Tongue (tissue), 1 donor: ENCODE measurements at regions not wholly inside any gene's neighbourhood (a gene's known extent, or its start where the extent isn't known, plus 50 kb on each side); places are given as distances from the start of the nearest gene placed in this dataset.
"Not testable (repeated sequence)": the region's sequence is repeated elsewhere in the genome, so short reads cannot be mapped to it uniquely, and the experiment has no call there.

ENCODE experiments used
- DNase-seq: peaks from one replicate; pipeline ENCODE4 v3.0.0-alpha.2; 2015

DNA sequence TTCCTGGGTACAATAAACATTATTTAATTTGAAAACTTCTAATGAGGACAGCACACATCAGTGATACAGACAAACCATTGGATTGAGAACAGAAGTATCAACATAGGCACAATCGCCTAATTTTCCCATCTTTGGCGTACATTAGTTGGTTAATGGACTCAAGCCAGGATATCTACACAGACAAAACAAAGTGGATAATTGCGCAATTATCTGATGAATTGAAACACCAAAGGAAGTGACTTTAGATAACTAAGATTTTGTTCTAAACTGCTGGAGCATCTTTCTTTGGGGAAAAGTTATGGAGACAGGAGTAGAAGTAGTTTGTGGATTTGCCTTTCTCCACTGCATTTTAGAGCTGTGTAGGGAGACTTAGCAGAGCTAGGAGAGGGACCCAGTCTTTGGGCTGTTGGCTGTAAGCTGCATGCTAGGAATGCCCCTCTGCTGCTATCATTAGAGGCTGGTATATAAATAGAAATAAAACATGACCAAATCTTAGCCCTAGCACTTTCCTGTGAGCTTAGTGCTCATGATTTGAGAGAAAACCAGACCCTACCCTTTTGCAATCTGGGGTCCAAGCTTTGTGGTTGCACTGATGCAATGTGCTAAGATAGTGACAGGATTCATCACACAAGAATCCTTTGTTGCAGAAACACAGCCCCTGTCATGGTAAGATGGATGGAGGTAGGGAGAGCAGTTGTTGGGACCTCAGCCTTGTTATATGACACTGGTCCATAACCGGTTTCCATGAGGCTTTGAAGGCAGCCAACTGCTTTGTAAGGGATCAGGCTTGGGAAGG, 264.5 kb upstream of the PIK3C3 start:
- DNase-seq = no peak

DNA sequence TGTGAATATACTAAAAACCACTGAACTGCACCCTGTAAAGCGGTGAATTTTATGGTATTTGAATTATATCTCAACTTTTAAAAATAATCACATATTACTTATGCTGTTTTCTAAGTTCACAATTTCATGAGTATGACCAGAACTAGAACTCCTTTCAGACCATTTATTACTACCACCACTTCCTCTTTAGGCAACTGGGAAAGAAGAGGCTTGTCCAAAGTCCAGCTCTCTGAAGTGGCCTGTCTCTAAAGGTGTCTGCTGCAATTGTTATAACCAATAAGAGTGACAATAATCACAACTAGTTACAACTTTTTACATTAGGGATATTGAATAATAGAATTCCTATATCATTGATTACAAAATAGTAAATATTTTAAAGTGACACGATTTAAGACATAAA, 267.9 kb upstream of the PIK3C3 start:
- no peak for DNase-seq

DNA sequence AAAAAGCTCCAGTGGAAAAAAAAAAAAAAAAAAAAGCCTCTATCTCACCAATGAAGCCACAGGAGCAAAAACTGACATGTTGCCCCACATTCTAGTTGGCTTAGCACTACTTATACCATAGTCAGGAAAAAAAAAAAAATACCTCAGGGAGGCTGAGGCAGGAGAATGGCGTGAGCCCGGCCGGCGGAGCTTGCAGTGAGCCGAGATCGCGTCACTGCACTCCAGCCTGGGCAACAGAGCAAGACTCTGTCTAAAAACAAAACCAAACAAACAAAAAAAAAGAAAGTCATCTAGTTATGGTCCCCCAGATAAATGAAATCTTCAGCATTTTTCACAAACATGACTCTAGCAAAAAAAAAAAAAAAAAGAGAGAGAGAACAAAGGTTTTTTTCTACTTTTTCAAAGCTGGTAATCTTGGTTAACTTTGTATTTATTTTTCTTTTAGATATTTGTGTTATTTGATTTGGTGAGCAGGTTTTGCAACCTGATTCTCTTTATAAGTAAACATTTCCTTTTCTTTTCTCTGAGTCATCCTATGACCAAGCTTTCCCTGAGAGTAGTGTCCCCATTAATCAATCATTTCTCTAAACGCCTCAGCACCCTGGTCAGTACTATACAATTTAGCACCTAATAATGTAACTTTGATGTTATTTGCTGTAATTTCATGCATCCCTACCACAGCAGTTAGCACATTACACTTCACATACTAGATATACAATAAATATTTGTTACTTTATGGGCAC, 273.7 kb upstream of the PIK3C3 start:
- DNase-seq = no peak

GRCh38 chr18:41674506-41674905, 280.5 kb upstream of the PIK3C3 start:
- DNase-seq = no peak

- DNase-seq = peak; percentile 55
These were observed 288.8 kb upstream of the PIK3C3 start for GRCh38 chr18:41666231-41666630.

GRCh38 chr18:41665210-41665609, 289.8 kb upstream of the PIK3C3 start:
- no peak for DNase-seq

- DNase-seq = no peak
These were observed 294.4 kb upstream of the PIK3C3 start for GRCh38 chr18:41660654-41661053.

DNA sequence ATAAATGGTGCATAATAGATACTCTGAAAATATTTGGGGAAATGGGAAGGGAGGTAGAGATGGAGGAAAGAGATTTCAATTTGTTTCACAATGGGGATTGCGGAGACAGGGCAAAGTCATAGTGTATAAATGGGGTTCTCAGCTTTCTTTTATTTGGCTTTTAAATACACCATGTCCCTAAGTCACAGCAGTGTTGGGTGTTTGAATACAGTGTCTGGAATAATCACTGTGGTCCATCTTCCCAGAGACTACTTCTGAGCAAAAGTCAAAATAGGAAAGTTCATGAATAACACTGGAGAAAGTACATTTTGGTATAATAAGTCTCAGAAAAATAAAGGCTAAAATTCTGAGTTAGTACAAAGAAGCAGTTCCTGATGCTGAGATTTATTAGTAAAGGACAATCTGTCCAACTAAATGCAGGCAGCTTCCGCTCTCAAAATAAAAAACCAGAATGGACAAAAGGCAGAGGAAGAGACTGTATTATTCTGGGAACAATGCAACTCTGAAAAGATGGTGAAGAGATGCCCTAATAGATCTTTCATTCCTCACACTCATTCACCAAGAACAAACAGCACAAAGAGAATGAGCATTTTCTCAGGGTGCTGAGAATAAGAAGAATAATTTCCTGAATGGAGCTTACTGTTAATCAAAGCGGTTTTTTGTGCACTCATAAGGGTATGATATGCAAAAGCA, 295.4 kb upstream of the PIK3C3 start:
- DNase-seq = no peak

GRCh38 chr18:41657189-41657588, 297.8 kb upstream of the PIK3C3 start:
- DNase-seq = no peak

- no peak for DNase-seq
These were observed 300.0 kb upstream of the PIK3C3 start for GRCh38 chr18:41655074-41655473.

DNA sequence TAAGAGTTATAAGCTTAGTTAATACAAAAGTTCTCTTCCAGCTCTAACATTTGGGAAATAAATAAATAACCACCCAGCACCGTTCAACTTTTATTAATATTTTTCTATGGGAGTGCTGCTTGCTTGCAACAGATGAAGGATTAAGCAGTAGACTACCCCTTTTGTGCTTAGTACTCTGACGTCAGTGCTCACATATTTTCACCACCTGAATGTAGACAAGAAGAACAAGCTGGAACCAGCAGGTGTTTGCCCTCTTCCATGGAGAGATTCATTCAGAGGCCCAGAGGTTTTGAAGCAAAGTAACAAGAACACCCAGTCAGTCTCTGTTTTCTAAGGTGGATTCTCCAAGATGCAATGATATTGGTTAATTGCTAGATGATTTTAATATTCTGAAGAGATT, 307.1 kb upstream of the PIK3C3 start:
- peak; percentile 19 for DNase-seq

DNA sequence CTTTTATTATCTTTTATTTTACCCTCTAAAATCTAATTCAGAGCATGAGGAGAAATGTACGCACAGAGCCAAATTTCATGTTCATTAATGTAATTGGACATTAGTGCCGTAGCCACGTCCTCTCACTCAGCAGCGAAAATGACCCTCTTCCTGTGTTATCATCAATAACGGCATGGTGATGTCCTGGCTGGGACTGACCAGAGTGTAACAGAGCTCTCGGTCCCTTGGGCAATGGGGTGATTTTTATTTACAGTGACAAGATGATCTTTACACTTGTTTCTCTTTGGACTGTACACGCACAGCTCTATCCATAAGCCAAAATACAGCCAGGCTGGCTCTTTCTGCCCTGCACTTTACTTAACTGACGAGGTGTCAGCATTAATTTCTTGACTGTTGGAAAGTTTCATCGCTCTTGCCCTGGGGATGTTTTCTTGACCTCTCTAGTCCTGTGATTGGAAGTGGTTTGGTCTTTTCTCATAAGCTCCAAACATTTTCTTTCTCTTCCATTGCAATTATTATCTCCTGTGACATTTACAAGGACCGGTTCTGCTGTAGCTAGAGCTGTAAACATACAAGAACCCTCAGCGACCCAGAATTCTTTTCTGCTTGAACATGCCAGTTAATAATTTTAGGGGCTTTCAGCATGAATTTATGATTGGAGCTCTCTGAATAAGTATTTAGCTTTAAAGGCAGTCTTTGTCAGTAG, 308.0 kb upstream of the PIK3C3 start:
- DNase-seq = no peak

- DNase-seq = no peak
These were observed 309.3 kb upstream of the PIK3C3 start for GRCh38 chr18:41645589-41646360.

DNA sequence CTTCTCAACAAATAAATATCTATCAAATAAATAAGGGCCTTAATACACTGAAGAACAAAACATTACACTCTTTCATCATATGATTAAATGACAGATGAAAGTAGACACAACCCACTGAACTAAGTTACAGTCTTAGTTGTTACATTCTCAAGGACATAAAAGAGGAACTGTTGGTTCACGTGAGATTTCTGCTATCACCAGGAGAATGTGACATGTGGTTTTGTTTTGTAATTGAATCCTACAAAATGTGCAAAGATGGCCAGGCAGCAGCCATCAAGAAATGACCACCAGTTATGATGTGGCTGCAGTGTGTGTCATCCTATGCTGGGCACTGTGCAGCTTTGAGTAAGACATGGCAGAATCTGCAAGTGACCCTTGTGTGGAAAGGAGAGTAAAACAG, 310.6 kb upstream of the PIK3C3 start:
- DNase-seq = no peak

- DNase-seq = no peak
These were observed 311.6 kb upstream of the PIK3C3 start for GRCh38 chr18:41643427-41643826.

DNA sequence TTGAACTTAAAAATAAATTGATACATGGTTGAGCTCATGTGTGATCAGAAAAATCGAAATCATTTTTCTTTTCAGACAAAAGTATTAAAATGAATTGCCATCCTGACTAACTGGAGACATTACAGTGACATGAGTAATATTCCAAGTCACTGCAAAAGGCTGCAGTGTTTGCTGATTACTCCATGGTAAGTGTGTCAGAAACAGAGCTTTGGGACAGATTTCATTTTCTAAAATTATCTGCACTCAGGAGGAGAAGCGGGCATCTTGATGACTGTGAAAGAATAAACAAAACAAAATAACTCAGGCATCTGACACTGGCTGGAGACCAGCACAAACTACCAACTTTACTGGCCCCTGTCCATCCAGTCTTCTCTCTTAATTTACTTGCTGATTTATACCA, 312.3 kb upstream of the PIK3C3 start:
- DNase-seq = no peak

DNA sequence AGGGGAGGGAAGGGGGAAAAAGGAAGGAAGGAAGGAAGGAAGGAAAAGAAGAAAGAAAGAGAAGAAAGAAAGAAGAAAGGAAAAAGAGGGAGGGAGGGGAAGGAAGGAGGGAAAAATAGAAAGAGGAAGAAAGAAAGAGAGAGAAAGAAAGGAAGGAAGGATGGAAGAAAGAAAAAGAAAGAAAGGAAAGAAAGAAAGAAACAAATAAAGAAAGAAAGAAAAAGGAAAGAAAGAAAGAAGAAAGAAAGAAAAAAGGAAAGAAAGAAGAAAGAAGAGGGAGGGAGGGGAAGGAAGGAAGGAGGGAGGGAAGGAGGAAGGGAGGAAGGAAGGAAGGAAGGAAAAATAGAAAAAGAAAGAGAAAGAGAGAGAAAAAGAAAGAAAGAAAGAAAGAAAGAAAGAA, 315.8 kb upstream of the PIK3C3 start:
- no peak for DNase-seq

DNA sequence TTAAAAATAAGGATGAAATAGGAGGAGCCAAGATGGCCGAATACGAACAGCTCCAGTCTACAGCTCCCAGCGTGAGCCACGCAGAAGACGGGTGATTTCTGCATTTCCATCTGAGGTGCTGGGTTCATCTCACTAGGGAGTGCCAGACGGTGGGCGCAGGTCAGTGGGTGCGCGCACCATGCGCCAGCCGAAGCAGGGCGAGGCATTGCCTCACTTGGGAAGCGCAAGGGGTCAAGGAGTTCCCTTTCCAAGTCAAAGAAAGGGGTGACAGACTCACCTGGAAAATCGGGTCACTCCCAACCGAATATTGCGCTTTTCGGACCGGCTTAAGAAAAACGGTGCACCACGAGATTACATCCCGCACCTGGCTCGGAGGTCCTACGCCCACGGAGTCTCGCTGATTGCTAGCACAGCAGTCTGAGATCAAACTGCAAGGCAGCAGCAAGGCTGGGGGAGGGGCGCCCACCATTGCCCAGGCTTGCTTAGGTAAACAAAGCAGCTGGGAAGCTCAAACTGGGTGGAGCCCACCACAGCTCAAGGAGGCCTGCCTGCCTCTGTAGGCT, 323.2 kb upstream of the PIK3C3 start:
- DNase-seq = not testable (repeated sequence)

GRCh38 chr18:41630232-41630886, 324.7 kb upstream of the PIK3C3 start:
- DNase-seq = no peak

DNA sequence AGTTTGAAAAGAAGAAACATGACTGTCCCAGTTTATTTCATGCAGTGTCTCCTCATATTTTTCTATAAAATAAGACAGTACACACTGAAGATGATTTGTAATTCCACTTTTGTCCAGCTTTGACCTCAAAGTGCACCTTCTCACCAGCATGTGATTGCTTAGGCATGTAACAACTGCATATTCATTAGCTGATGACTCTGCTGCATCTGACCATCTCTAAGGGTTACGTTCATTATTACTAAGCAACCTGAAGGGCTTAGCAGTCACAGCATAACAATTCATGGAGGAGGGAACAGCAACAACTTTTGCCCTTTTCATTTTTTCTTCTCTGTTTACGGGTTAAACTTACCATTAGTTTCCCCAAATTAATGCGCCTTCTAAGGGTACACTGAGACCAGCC, 330.6 kb upstream of the PIK3C3 start:
- no peak for DNase-seq

DNA sequence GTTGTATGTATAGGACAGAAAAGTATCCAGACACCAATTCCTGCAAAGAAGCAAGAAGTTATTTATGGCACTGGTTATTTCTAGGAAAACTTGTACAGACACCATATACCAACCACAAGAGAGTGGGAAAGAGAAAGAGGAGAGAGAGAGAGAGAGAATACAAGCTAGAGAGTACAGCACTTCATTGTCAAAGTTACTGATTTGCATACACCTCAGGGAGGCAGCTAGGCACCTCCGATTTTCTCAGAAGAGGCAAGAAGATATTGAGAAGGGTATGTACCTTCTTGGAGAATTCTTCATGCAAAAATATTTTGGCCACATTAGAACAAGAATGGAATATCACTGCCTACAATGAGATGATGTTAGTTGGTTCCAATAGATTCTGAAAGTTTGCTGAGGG, 333.9 kb upstream of the PIK3C3 start:
- DNase-seq = no peak
